GM20431 (cell line): ENCODE measurements at regions not wholly inside any gene's neighbourhood (a gene's known extent, or its start where the extent isn't known, plus 50 kb on each side); places are given as distances from the start of the nearest gene placed in this dataset.
"Not testable (repeated sequence)": the region's sequence is repeated elsewhere in the genome, so short reads cannot be mapped to it uniquely, and the experiment has no call there.

Experiments
- in situ Hi-C: fragments of 300-500 bp; cut with MseI, MboI; formaldehyde crosslinking; loops from one replicate; pipeline ENCODE4 v1.15.0; 2020; ENCODE audit warnings: low sequenced_read_pairs; ENCODE audit not compliant: unreplicated experiment

DNA sequence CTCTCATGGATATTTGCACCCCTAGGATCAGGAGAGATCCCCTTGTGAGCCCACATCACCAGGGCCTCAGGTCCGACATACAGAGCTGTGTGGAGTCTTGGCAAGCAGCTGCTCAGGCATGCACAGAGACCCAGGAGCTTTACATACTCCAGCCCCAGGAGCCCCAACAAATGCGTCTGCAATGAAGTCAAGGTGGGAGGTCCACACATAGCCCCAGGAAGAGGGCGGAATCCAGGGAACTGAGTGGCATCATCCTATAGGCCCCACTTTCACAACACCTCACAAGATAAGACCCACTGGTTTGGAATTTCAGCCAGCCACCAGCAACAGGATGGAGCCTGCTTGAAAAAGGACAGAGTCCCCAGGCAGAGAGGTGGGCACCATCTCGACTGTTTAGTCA, 106.7 kb downstream of the LSMEM1 start:
- in situ Hi-C loops, result no loop called here

DNA sequence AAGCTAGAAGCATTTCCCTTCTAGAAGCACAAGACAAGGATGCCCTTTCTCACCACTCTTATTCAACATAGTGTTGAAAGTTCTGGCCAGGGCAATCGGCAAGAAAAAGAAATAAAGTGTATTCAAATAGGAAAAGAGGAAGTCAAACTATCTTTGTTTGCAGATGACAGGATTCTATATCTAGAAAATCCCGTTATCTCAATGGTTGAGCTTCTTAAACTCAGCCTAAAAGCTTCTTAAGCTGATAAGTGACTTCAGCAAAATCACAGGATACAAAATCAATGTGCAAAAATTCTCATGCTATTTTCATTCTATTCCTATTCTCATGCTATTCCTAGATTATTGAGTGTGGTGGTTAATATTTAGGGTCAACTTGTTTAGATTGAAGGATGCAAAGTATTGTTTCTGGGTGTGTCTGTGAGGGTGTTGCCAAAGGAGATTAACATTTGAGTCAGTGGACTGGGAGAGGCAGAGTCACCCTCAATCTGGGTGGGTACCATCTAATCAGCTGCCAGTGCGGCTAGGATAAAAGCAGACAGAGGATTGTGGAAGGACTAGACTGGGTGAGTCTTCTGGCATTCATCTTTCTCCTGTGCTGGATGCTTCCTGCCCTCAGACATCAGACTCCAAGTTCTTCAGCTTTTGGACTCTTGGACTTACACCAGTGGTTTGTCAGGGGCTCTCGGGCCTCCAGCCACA, 111.9 kb downstream of the LSMEM1 start:
- in situ Hi-C loops, result not testable (repeated sequence)

DNA sequence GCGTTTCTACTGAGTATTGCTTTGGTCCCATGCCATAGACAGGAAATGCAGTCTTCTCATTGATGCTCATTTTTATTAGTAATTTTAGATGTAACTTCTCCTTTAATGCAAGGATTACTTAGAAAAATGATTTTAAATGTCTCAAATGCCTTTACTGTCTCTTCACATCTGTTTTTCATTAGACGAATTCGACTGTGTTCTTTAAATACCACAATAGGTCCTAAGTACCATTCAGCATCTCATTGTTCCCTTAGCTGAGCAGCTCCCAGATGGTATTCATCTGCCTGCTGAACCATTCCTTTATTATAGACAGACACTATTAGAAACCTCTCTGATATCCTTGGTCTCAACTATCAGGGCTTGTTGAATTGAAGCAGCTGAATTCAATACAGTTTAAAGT, 113.6 kb downstream of the LSMEM1 start:
- in situ Hi-C loops, result no loop called here

DNA sequence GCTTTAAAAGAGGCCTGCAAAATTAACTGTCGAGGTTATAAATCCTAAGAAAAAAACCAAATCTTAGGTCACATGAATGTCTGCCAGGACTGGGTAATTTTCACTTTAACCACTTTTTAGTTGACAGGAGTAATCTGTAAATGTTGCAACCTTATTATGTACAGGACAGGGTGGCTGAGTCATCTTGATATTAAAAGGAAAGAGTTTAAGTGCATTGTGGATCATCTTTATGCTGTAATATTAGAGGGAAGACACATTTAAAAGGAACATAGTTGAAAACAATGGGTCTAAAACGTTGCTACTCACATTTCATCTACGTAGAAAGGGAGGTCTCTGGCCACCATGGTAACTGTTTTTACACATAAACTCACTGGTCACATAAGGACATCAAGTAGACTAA, 115.5 kb downstream of the LSMEM1 start:
- in situ Hi-C loops, result no loop called here

DNA sequence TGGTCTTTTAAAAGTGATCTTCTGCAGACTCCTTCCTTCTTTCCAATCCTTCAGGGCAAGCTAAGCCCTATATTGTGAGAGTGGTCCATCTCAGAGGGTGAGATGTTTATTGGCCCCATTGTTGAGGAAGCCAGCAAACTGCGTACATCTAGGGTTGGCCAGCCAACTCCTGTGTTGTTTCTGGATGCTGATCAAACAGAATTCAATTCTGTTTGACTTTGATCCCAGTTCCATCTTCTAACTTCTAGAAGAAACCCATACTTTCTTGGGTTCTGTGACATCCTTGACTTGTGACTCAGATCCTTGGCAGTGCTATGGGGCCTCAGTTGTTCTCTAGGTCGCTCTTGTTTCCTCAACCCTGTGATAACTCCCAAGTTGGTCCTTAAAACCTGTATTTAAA, 116.2 kb downstream of the LSMEM1 start:
- in situ Hi-C loops, result no loop called here

DNA sequence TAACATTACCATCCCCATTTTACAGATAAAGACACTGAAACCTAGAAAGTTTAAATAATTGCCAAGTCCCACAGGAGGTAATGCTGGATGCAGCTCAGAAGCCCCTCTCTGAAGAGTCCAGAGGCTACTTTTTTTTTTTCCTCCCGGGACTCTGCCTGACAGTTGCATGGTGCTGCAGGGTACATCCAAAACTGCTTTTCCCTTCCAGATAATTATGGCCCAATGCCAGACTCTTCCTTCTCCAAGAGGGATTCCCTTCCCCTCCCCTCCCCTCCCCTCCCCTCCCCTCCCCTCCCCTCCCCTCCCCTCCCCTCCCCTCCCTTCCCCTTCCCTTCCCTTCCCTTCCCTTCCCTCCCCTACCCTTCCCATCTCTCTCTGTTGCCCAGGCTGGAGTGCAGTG, 122.9 kb downstream of the LSMEM1 start:
- in situ Hi-C loops, result no loop called here

DNA sequence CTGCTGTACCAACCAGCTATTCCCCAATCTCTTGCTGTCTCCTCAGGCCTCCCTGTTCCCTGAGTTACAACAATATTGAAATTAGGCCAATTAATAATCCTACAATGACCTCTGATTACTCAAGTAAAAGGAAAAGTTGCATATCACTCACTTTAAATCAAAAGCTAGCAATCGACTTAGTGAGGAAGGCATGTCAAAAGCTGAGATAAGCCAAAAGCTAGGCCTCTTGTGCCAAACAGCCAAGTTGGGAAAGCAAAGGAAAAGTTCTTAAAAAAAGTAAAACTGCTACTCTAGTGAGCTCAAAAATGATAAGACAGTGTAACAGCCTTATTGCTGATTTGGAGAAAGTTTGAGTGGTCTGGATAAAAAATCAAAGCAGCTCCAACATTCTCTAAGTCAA, 129.8 kb downstream of the LSMEM1 start:
- in situ Hi-C loops, result no loop called here

DNA sequence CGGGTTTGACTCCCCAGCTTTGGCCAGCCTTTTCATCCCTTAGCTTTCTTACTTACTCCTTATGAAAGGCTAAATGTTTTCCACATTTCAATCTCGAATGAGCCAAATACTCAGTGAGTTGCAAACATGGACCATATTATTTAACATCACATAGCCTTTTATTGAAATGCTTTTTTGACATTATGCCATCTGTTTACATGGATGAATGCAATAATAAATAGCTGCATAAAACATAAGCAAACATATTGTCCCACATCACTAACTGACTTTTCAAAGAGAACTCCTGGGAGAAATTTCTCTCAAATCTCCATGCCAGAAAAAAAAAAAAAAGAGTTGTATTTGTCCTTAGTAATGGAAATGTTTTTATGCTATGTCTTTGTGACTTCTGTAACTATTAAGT, 134.9 kb downstream of the LSMEM1 start:
- in situ Hi-C loops, result no loop called here

DNA sequence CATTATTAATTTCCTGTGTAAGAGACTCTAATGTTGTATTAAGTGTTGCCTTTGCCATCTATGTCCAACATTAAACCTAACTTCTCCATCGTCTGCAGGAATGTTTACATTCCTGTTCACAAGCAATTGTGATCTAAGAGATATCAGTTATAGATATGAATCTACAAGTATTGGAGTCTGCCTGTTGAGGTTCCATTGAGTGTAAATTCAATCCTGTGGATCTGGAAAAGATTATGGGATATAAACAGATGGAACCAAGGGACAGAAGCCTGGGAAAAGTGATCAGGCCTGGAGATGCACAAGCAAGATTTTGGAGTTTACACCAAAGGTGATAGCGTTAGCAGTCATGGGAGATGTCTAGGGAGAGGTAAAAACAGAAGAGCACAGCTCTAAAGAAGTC, 135.5 kb downstream of the LSMEM1 start:
- in situ Hi-C loops, result no loop called here

DNA sequence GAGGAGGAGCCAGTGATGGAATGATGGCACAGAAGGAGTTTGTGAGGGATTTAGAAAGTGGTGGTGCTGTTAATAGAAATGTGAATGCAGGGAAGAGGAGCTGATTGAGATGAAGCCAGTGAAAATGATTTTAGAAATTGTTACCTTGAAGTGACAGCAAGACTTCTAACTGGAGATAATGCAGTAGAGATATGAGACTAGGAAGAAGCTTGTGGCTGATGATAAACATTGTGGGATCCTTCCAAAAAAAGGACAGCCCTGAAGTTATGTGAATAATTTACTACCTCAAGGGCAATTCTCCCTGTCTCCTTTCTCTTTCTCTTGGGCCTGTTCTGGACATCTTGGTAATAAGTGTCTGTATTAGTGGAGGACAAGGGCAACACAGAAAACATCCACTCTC, 138.6 kb downstream of the LSMEM1 start:
- in situ Hi-C loops, result no loop called here

DNA sequence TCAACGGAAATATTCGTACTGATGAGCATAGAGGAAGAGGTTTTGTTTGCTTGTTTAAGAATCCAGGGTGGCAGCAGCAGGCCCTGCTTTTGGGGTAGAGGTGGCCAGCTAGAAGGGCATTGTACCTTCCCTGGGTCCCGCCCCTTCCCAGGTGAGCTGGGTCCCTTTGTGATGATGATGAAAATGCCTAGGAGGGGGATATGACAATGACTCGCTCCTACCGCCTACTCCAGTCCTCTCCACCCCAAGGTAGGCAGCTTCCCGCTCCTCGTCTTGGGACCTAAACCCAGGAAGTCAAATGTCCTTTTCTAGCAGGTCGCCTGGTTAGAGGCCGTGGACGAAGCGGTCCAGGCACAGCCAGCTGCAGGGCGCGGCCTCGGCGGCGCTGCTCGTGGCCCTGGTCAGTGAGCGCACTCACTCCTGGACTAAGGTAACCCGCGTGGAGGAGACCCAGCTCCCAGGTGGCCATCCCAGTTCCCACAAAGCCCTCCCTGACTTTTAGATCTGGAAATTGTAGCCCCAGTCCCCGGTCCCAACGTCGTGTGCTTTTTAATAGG, 141.4 kb downstream of the LSMEM1 start:
- in situ Hi-C loops, result no loop called here

DNA sequence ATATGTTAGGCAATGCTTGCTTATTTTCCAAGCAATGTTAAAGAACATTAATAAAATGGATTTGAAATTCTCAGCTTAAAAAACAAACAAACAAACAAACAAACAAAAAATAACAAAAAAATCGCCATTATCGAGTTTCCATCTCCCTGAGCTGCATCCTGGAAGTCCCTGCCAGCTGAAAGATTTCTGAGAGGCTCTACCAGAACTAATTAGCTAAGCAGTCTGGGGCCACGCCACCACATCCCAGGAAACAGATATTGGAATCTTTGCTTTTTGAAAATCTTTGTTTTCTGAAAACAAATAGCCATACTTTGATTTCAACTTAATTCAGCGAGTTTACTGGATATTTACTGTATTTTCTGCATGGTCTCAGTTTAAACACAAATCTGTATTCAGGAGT, 143.6 kb downstream of the LSMEM1 start:
- in situ Hi-C loops, result no loop called here

DNA sequence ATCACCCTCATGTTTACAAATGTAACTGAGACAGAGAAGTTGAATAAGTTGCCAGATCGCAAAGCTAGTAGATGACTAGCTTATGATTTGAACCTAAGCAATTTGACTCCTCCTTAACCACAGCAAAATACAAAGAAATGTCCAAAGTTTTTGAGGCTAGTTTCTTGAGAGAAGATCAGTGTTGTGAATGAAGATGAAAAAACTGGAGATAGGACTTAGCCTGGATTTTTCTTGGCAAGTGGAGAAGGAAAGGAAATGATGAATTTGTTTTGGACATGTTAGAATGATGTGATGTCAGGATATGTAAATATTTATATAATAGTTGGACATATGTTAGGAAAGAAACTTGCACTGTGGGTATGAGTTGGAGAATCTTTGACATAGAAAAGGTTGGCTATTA, 149.8 kb downstream of the LSMEM1 start:
- in situ Hi-C loops, result no loop called here

DNA sequence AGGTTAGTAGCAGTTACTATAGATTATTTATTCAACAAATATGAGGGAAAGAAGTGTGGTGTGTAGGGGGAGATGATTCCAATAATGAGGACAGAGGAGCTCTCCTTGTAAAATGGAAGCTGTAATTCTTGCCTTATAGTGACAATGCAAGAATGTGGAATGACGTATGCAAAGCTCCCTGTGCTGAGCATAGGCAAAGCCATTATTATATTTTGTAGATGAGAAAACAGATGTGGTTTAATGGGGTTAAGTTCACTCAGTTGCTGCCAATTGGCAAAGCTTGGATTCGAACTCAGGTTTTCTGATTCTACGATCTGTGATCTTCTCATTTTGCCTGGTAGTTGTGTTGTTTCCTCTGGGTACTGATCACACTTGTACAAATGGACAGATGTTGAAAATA, 153.3 kb downstream of the LSMEM1 start:
- in situ Hi-C loops, result no loop called here

DNA sequence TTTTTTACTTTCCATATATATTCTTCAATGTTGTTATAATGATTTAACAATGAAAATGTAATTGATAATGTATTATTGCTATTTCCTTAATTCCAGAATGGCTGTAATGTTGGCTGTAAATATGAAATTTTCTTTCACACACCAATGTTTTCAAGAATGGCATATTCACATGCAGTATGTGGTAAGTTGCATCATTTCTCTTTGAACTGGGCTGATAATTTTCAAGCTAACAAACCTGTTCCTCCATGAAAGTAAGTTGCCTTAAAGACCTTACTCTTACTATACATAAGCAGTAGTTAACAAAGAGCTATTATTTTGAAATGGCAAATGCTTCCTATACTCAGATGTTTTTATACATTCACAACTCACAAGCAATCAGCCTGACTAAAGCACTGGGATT, 154.5 kb downstream of the TMEM168 start:
- in situ Hi-C loops, result no loop called here

DNA sequence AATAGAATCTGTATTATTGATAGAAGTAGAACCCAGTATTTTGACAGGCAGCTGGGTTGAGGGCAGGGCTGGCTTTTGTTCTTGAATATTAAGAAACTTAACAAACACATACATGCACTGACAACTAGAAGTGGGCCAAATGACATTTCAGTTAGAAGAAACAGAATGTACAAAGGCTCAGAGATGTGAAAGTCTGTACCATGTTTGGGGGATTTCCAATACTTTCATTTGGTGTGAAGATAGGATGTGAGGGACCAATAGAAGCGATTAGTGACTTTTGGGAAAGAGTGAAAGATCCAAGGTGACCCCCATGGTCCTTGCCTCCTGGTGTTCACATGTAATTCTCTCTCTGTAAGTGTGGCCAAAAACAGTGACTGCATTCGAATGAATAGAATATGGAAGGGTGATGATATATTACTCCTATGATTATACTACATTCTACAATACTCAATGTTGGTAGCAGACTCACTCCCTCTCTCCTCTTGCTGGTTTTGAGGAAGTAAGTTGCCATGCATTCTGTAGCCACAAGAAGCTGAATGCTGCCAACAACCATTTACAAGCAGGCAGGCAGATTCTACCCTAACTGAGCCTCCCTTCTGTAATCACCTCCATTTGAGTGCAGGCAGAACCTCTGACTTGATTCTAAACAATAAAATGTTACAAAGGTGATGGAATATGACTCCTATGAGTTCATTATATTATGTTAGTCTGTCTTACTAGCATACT, 151.4 kb downstream of the TMEM168 start:
- in situ Hi-C loops, result no loop called here

DNA sequence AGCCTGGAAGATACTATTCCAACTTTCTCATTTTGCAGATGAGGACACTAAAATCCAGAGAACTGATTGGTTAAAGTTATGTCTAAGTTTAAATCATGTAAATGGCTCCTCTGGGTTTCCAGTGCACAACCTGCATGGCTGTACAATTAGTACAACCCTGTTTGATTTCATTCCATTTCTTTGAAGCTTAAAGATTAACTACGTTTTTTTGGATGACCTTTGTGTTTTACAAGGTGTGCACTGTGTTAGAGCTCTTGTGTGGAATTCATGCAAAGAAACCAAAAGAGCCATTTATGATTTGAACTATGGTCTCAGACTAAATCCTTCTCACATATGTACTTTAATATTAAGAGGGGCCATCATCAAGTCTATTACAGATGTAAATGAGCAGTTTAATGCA, 149.5 kb downstream of the TMEM168 start:
- in situ Hi-C loops, result no loop called here

DNA sequence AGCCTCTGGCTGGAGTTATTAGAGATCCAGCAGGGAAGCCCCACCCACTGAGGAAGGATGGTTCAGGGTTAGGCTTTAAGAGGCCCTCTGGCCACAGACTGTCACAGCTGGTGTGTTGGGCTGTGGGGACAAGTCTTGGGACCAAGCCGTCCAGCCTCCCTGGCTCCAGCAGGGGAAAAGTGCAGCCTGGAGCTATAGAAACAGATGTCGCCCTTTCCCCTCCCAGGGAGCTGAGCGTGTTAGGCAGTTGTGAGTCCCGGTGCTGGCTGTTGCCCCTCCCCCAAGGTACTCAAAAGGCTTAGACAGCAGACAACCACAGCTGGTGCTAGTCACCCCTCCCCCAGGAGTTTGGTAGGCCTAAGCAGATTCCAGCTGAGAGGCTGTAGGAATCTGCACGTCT, 143.4 kb downstream of the TMEM168 start:
- in situ Hi-C loops, result no loop called here

DNA sequence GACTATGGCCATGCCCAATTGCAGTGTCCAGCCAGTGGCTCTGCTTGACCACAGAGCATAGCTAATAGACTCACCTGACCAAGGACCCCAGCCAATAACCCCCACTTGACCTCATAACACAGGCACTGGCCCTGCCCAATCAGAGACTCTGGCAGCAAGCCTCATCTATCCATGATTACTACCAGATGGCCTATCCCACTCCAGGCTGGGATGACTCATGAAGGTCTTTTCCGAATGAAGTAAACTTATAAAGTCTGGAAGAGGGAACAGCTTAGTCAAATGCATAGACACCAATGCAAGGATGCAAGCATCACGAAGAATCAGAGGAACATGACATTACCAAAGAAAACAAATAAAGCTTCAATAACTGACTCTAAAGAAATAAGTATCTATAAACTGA, 141.4 kb downstream of the TMEM168 start:
- in situ Hi-C loops, result no loop called here

DNA sequence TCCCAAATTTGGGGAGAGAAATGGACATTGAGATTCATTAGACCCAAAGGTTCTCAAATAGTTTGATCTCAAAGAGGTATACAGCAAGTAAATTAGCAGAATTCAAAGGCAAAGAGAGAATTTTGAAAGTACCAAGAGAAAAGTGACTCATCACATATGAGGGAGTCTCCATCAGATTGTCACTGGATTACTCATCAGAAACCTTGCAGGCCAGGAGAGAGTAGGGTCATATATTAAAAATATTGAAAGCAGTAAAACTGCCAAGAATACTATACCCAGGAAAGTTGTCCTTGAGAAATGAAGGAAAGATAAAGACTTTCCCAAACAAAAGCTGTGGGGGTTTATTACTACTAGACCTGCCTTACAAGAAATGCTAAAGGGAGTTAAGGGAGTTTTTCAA, 140.6 kb downstream of the TMEM168 start:
- in situ Hi-C loops, result no loop called here

DNA sequence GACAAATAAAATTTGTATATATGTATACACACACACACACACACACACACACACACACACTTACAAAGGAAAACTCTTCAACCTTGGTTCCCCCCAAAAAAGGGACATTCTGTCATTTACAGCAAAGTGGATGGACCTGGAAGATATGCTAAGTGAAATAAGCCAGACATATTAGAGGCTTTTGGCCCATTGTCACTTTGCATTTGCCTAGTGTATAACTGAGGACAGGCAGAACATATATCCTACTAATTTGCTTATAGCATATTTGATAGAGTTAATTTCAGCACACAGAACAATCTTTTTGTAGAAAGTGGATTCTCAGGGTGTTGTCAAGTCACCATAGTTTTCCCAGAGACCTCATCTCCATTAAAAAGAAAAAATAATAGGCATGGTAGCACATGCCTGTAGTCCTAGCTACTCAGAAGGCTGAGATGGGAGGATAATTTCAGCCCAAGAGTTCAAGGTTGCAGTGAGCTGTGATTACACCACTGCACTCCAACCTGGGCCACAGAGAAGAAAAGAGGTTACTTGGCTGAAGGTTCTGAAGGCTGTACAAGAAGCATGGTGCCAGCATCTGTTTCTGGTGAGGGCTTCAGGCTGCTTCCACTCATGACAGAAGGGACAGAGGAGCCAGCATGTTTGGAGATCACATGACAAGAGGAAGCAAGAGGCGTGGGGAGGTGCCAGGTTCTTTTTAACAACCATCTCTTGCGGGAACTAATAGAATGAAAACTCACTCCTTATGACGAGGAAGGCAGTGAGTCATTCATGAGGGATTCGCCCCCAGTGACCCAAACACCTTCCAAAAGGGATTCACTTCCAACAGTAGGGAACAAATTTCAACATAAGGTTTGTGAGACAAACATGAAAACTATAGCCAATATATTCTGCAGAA, 135.6 kb downstream of the TMEM168 start:
- in situ Hi-C loops, result no loop called here
